OCI-LY1 (cell line): ENCODE measurements at regions not wholly inside any gene's neighbourhood (a gene's known extent, or its start where the extent isn't known, plus 50 kb on each side); places are given as distances from the start of the nearest gene placed in this dataset.

Experiments
- EZH2 ChIP-seq: fragments of 200-600 bp; sonication (generic), shearing (Covaris generic); IDR thresholded peaks from 2 replicates; pipeline ENCODE4 v1.8.0; 2017; ENCODE audit warnings: borderline replicate concordance, mixed run types, mild to moderate bottlenecking, antibody characterized with exemption, low read length, moderate library complexity, mixed read lengths
- TF ChIP-seq, protein P1 (sequence below): fragments of 200-600 bp; sonication (generic), shearing (Covaris generic); IDR thresholded peaks from 2 replicates; pipeline ENCODE4 v1.5.1; 2017; ENCODE audit warnings: mild to moderate bottlenecking, antibody characterized with exemption, low read length, moderate library complexity, mixed read lengths

DNA sequence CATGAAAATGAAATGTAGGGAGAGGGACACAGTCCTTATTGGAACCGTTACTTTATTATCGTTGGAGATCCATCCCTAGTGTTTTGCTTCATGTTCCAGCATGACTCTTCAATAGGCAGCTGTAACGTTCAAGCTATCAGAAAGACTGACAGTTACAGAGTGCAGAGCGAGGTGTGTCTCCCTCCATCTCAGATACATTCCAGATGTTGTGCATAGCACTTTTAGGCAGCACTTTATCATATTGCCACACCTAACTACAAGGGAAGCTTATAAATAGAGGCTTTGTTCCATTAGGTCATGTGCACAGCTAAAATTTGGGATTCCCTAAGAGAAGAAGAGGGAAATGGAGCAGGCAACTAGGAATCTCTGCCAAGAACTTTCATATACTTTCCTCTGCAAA, 1009.6 kb downstream of the ROBO2 start:
- TF ChIP-seq, protein P1, sequence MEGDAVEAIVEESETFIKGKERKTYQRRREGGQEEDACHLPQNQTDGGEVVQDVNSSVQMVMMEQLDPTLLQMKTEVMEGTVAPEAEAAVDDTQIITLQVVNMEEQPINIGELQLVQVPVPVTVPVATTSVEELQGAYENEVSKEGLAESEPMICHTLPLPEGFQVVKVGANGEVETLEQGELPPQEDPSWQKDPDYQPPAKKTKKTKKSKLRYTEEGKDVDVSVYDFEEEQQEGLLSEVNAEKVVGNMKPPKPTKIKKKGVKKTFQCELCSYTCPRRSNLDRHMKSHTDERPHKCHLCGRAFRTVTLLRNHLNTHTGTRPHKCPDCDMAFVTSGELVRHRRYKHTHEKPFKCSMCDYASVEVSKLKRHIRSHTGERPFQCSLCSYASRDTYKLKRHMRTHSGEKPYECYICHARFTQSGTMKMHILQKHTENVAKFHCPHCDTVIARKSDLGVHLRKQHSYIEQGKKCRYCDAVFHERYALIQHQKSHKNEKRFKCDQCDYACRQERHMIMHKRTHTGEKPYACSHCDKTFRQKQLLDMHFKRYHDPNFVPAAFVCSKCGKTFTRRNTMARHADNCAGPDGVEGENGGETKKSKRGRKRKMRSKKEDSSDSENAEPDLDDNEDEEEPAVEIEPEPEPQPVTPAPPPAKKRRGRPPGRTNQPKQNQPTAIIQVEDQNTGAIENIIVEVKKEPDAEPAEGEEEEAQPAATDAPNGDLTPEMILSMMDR: no peak
- no peak for TF ChIP-seq EZH2
